NCI-H1436 (cell line): ENCODE measurements at regions not wholly inside any gene's neighbourhood (a gene's known extent, or its start where the extent isn't known, plus 50 kb on each side); places are given as distances from the start of the nearest gene placed in this dataset.

ENCODE experiments used
- DNase-seq: peaks from one replicate; lab custom pipeline; 2025; lab: John Stamatoyannopoulos, UW

- no peak for DNase-seq
These were observed 63.9 kb upstream of the BARHL2 start for GRCh38 chr1:90780981-90781380.

GRCh38 chr1:90779573-90779972 is 62.5 kb upstream of the BARHL2 start:
- no peak for DNase-seq

- DNase-seq, result no peak
These were observed 61.4 kb upstream of the BARHL2 start for GRCh38 chr1:90778486-90778885.

- no peak for DNase-seq
These were observed 56.7 kb upstream of the BARHL2 start for GRCh38 chr1:90773812-90774211.

- no peak for DNase-seq
These were observed 51.7 kb upstream of the BARHL2 start for GRCh38 chr1:90768826-90769225.

GRCh38 chr1:90768098-90768497 is 51.0 kb upstream of the BARHL2 start:
- DNase-seq, result no peak
